ENCODE measurements at regions not wholly inside any gene's neighbourhood (a gene's known extent, or its start where the extent isn't known, plus 50 kb on each side); places are given as distances from the start of the nearest gene placed in this dataset.

GRCh38 chr12:48286665-48287064, 64.1 kb downstream of the ZNF641 start:
- no peak for DNase-seq (ENCODE audit: low read depth in 2 of 2)

- DNase-seq (ENCODE audit: low read depth in 2 of 2): peak in 1 of 2 donors; percentile 8
Observed at GRCh38 chr12:48285751-48286650, 64.7 kb downstream of the ZNF641 start.

DNA sequence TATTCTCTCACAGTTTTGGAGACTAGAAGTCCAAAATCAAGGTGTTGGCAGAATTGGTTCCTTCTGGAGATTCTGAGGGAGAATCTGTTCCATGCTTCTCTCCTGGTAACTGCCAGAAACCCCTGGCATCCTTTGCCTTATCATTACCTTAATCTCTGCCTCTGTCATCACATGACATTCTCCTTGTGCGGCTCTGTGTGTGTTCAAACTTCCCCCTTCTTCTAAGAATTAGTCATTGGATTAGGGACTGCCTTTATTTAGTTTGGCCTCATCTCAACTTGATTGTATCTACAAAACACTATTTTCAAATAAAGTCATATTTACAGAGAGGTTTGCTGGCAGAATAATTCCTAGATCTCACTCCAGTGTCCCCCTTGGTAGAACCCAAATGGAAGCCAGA, 68.9 kb downstream of the ZNF641 start:
- no peak for DNase-seq (ENCODE audit: low read depth in 2 of 2)

- no peak for DNase-seq (ENCODE audit: low read depth in 2 of 2)
Observed at GRCh38 chr12:48280572-48280971, 70.1 kb downstream of the ZNF641 start.

- DNase-seq (ENCODE audit: low read depth in 2 of 2): no peak
Observed at GRCh38 chr12:48279601-48280000, 71.1 kb downstream of the ZNF641 start.

- DNase-seq (ENCODE audit: low read depth in 2 of 2): no peak
Observed at GRCh38 chr12:48279101-48279500, 71.6 kb downstream of the ZNF641 start.

DNA sequence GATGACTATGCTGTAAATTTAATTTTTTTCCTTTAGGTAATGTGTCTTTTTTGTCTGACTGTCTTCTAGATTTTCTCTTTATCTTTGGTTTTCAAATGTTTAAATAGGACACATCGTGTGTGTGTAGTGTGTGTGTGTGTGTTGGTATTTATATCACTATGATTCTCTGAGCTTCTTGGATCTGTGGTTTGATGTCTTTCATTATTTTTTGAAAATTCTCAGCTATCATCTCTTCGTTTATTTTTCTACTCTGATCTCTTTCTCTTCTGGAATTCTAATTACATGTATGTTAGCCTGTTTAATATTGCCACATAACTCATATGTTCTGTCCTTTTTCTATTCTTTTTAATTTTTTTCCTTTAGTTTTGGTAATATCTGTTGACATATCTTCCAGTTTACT, 73.5 kb upstream of the OR10AD1 start:
- no peak for DNase-seq (ENCODE audit: low read depth in 2 of 2)

DNA sequence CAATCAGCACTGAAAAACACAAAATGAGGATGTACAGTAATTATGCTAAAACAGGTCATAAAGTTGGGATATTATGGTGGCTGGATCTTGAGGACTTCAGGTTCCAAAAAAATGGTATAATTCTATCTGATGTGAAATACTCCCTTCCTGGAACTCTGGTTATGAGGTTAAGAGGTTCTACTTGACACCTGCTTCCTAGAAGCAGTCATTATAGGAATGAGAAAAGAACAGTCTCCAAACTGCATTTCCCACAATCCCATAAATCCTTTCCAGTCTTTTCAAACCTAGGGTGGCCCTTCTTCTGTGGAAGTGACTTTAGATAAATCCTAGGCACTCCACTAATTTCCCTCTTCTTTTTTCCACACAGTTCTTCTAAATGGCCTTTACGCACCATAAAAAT, 63.7 kb upstream of the OR10AD1 start:
- no peak for DNase-seq (ENCODE audit: low read depth in 2 of 2)

DNA sequence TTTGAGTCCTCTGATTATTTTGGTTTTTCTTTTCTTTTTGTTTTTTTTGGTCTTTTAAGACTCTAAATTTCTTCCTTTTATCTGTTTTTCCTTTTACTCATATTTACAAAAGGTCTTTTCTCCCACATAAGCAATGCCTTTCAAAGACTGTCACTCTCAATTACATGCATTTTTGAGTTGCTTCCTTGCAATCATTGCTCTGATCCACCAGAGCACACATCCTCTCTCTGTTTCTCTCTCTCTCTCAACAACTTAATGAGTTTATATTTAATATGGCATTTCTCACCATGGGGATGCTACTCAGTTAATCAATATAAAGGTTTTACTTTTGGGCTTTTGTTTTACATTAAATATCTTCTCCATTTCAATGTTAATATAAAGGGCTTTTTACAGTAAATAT, 62.7 kb upstream of the OR10AD1 start:
- DNase-seq (ENCODE audit: low read depth in 2 of 2): no peak

DNA sequence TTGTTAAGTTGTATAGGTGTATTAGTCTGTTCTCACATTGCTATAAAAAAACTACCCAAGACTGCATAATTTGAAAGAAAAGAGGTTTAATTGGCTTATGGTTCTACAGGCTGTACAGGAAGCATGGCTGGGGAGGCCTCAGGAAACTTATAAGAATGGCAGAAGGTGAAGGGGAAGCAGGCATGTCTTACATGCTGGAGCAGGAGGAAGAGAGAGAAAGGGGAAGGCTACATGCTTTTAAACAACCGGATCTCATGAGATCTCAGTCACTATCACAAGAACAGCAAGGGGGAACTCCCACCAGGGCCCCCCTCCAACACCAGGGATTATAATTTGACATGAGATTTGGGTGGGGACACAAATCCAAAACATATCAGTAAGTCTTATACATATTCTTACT, 60.5 kb upstream of the OR10AD1 start:
- DNase-seq (ENCODE audit: low read depth in 2 of 2): no peak

- DNase-seq (ENCODE audit: low read depth in 2 of 2): no peak
Observed at GRCh38 chr12:48261773-48262172, 58.7 kb upstream of the OR10AD1 start.
